ENCODE measurements at regions not wholly inside any gene's neighbourhood (a gene's known extent, or its start where the extent isn't known, plus 50 kb on each side); places are given as distances from the start of the nearest gene placed in this dataset.
"Not testable (repeated sequence)": the region's sequence is repeated elsewhere in the genome, so short reads cannot be mapped to it uniquely, and the experiment has no call there.

DNA sequence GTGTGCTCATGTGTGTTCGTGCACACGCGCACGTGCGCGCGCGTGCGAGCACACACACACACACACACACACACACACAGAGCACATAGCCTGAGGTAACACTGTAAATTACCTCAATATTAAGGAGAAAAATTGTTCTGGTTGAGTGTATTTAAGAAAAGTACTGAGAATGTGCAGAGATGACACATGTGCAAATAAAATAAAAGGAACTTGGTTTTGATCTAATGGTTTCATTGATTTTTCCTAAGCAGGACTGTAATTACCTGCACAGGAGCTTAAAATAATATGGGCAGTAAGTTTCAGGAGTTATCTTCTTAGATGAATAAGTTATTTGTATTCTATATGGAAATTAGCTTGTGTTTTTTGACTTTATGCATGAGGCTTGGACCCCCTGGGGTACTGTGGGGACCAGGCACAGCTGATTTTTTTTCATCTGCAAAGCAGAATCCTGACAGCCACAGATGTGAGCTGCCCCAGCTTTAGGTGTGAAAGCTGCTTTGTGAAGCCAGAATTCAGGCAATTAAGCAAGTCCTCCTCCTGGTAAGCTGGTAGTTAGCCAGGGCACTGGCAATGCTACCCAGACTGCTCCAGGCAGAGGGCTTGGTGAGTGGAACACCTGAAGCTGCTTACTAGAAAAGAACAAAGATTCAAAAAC is 1040.6 kb upstream of the CITED2 start:
- no peak for DNase-seq

GRCh38 chr6:140403020-140403419 is 1028.6 kb upstream of the CITED2 start:
- no peak for DNase-seq

DNA sequence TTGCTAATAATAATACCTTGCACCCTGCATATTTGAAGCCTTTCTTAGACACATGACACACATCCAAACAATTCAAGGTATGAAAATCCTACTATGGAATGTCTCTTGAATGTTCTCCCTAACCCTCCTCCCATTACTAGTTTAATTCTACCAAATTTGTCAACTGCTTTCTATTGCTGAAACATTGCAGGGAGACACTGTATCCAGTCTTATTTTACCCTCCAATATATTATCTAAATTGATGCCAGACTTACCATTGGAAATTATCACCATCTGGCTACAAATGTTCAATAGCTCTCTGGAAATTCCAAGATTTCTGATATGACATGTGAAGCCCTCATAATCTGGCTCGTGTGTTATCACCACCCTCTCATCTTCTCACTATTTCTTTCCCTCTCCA is 1027.3 kb upstream of the CITED2 start:
- DNase-seq: no peak

DNA sequence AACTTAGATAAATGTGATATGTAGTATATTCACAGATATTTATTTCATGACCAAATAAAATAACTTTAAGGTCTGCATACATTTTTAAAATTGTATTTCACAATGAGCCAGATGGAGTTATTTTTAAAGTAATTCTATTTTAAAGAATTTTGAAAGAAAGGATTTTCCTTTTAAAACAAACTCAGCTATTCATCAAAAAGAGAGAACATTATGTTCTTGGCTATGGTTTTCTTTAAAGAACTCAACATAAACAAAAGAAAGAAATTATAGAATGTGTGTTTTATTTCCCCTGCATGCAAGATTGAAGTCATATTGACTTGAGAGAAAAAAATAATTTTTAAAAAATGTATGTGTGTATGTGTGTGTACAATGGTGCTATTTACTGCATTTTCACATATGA is 1023.6 kb upstream of the CITED2 start:
- no peak for DNase-seq

DNA sequence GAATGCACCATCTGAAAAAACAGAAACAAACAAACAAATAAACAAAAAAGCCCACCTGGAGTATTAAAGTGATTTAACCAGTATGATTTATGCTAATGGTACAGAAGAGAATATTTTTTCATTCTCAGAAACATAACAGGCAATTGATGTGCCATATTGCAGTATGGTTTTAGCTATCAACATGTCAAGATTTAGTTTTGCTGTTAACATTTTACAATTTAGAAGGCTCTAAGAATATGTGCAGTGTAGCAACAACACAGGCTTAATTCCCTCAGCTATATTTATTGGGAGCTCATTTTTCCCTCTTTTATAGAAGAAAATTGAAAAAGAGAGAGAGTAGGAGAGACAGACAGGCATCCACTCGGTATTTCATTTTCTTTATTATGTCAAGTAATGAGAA is 1022.7 kb upstream of the CITED2 start:
- DNase-seq: no peak

- DNase-seq: no peak
Measured at GRCh38 chr6:140393665-140394540, 1019.5 kb upstream of the CITED2 start.

GRCh38 chr6:140388815-140389214 is 1014.4 kb upstream of the CITED2 start:
- no peak for DNase-seq

- DNase-seq: no peak
Measured at GRCh38 chr6:140388192-140388802, 1013.8 kb upstream of the CITED2 start.

- DNase-seq: no peak
Measured at GRCh38 chr6:140385679-140386078, 1011.2 kb upstream of the CITED2 start.

DNA sequence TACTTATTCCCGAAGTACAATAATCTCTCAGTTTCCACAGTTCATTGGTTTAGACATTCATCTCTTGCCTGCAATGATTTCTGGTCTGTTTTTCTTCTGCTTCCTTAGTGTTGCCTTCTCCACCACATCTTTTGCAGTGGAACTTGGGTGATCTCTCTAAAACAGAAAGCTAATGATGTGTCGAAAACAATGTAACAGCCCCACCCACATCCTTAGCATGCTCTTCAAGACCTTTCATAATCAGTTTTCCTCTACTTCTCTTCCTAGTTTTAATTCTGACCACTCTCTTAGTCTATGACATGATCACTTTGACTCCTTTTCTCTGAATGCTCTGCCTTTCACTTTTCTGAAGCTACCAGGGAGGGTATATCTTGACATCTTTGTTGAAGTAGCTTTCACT is 1007.9 kb upstream of the CITED2 start:
- DNase-seq: no peak

- DNase-seq: no peak
Measured at GRCh38 chr6:140380427-140381218, 1006.2 kb upstream of the CITED2 start.

GRCh38 chr6:140379919-140380318 is 1005.5 kb upstream of the CITED2 start:
- no peak for DNase-seq

GRCh38 chr6:140376209-140376608 is 1001.8 kb upstream of the CITED2 start:
- no peak for DNase-seq

GRCh38 chr6:140373728-140374127 is 999.3 kb upstream of the CITED2 start:
- not testable (repeated sequence) for DNase-seq

DNA sequence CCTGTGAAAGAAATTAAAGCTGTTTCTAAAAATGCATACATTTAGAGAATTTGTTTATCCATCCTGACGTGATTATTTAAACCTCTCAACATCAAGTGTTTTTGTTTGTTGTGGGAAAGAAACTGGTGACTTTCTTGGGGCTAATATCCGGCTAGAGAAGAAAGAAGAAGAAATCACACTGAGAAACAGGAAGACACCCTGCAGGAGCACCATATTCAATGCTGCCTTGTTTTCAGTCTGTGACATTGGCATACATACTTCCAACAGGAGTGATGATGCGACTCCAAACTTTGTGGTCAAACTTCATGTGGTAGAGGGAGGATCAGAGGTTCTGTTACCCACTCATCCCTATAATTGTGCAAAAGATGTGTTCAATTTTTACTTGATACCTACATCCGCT is 997.6 kb upstream of the CITED2 start:
- DNase-seq: no peak

- DNase-seq: no peak
Measured at GRCh38 chr6:140370976-140371870, 996.8 kb upstream of the CITED2 start.

- no peak for DNase-seq
Measured at GRCh38 chr6:140370441-140370840, 996.0 kb upstream of the CITED2 start.

- no peak for DNase-seq
Measured at GRCh38 chr6:140366991-140367390, 992.5 kb upstream of the CITED2 start.

DNA sequence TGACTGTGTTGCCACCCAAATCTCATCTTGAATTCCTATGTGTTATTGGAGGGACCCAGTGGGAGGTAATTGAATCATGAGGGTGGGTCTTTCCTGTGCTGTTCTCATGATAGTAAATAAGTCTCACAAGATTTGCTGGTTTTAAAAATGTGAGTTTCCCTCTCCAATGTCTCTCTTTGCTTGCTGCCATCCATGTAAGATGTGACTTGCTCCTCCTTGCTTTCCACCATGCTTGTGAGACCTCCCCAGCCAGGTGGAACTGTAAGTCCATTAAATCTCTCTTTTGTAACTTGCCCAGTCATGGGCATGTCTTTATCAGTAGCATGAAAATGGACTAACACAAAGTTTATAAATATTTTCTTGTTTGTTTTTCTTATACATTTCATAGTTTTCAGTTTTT is 990.5 kb upstream of the CITED2 start:
- DNase-seq: no peak

GRCh38 chr6:140360651-140361050 is 986.2 kb upstream of the CITED2 start:
- DNase-seq: no peak

- DNase-seq: no peak
Measured at GRCh38 chr6:140355476-140355875, 981.0 kb upstream of the CITED2 start.

GRCh38 chr6:140354296-140354695 is 979.8 kb upstream of the CITED2 start:
- no peak for DNase-seq
